ENCODE measurements at regions not wholly inside any gene's neighbourhood (a gene's known extent, or its start where the extent isn't known, plus 50 kb on each side); places are given as distances from the start of the nearest gene placed in this dataset.

GRCh38 chr2:16818203-16818556, 152.5 kb upstream of the CYRIA start:
- no peak for DNase-seq (ENCODE audit: low read depth)

- no peak for DNase-seq (ENCODE audit: low read depth)
Observed at GRCh38 chr2:16817305-16818202, 151.9 kb upstream of the CYRIA start.

GRCh38 chr2:16816522-16816921, 150.9 kb upstream of the CYRIA start:
- no peak for DNase-seq (ENCODE audit: low read depth)

GRCh38 chr2:16816016-16816415, 150.4 kb upstream of the CYRIA start:
- DNase-seq (ENCODE audit: low read depth) = no peak

- DNase-seq (ENCODE audit: low read depth) = no peak
Observed at GRCh38 chr2:16813593-16813992, 148.0 kb upstream of the CYRIA start.

GRCh38 chr2:16798472-16798871, 132.8 kb upstream of the CYRIA start:
- no peak for DNase-seq (ENCODE audit: low read depth)

GRCh38 chr2:16791496-16791895, 125.9 kb upstream of the CYRIA start:
- DNase-seq (ENCODE audit: low read depth) = no peak

GRCh38 chr2:16785149-16785548, 119.5 kb upstream of the CYRIA start:
- no peak for DNase-seq (ENCODE audit: low read depth)

GRCh38 chr2:16784652-16785051, 119.0 kb upstream of the CYRIA start:
- no peak for DNase-seq (ENCODE audit: low read depth)

- no peak for DNase-seq (ENCODE audit: low read depth)
Observed at GRCh38 chr2:16777123-16777870, 111.7 kb upstream of the CYRIA start.

- no peak for DNase-seq (ENCODE audit: low read depth)
Observed at GRCh38 chr2:16775899-16776231, 110.2 kb upstream of the CYRIA start.

- DNase-seq (ENCODE audit: low read depth) = peak; percentile 1
Observed at GRCh38 chr2:16774980-16775898, 109.6 kb upstream of the CYRIA start.

- peak; percentile 0 for DNase-seq (ENCODE audit: low read depth)
Observed at GRCh38 chr2:16774091-16774490, 108.5 kb upstream of the CYRIA start.

GRCh38 chr2:16773080-16773713, 107.6 kb upstream of the CYRIA start:
- peak; percentile 39 for DNase-seq (ENCODE audit: low read depth)

GRCh38 chr2:16767789-16768476, 102.3 kb upstream of the CYRIA start:
- DNase-seq (ENCODE audit: low read depth) = no peak

GRCh38 chr2:16765356-16765755, 99.7 kb upstream of the CYRIA start:
- no peak for DNase-seq (ENCODE audit: low read depth)

- DNase-seq (ENCODE audit: low read depth) = no peak
Observed at GRCh38 chr2:16764487-16764886, 98.9 kb upstream of the CYRIA start.

GRCh38 chr2:16763493-16763899, 97.9 kb upstream of the CYRIA start:
- no peak for DNase-seq (ENCODE audit: low read depth)

- DNase-seq (ENCODE audit: low read depth) = no peak
Observed at GRCh38 chr2:16763056-16763455, 97.4 kb upstream of the CYRIA start.

GRCh38 chr2:16760426-16760825, 94.8 kb upstream of the CYRIA start:
- no peak for DNase-seq (ENCODE audit: low read depth)
